Liver (tissue), 8 donors: ENCODE measurements at regions not wholly inside any gene's neighbourhood (a gene's known extent, or its start where the extent isn't known, plus 50 kb on each side); places are given as distances from the start of the nearest gene placed in this dataset.

ENCODE experiments used
- DNase-seq: peaks from one replicate; pipeline ENCODE4 v3.0.0-alpha.2; 2017; ENCODE audit warnings: low spot score
- H3K27ac ChIP-seq, 2 donors: one replicate each; pipeline ENCODE4 v1.7.0; 2013; ENCODE audit warnings: inconsistent platforms in 2 of 2, low read length in 2 of 2, control low read depth in 1 of 2, low read depth in 1 of 2, mild to moderate bottlenecking in 1 of 2
- H3K27me3 ChIP-seq, 4 donors: one replicate each; pipeline versions ENCODE4 v1.6.1 to v1.7.0; 2013; ENCODE audit warnings: low read length in 3 of 4, inconsistent platforms in 1 of 4, mild to moderate bottlenecking in 1 of 4, moderate library complexity in 1 of 4; ENCODE audit not compliant: control insufficient read depth in 4 of 4, insufficient read depth in 4 of 4
- H3K36me3 ChIP-seq, 4 donors: one replicate each; pipeline versions ENCODE4 v1.6.1 to v1.7.0; 2013; ENCODE audit warnings: low read length in 3 of 4, mild to moderate bottlenecking in 3 of 4, low read depth in 1 of 4, moderate library complexity in 1 of 4; ENCODE audit not compliant: control insufficient read depth in 4 of 4, insufficient read depth in 3 of 4
- H3K4me1 ChIP-seq, 4 donors: one replicate each; pipeline versions ENCODE4 v1.6.1 to v1.7.0; 2013; ENCODE audit warnings: low read length in 3 of 4, mild to moderate bottlenecking in 3 of 4, moderate library complexity in 1 of 4; ENCODE audit not compliant: control insufficient read depth in 4 of 4, insufficient read depth in 4 of 4
- H3K4me3 ChIP-seq, 3 donors: one replicate each; pipeline versions ENCODE4 v1.6.1 to v1.7.0; 2013; ENCODE audit warnings: low read length in 3 of 3, control low read depth in 1 of 3, low read depth in 1 of 3, mild to moderate bottlenecking in 1 of 3
- H3K9ac ChIP-seq, 2 donors: one replicate each; pipeline ENCODE4 v1.7.0; 2013; ENCODE audit warnings: low read length in 2 of 2, mild to moderate bottlenecking in 2 of 2, moderate library complexity in 2 of 2, control low read depth in 1 of 2, low read depth in 1 of 2
- H3K9me3 ChIP-seq, 4 donors: one replicate each; pipeline versions ENCODE4 v1.6.1 to v1.7.0; 2013; ENCODE audit warnings: low read length in 3 of 4; ENCODE audit not compliant: control insufficient read depth in 4 of 4
- ATF3 ChIP-seq: IDR thresholded peaks from 2 replicates; pipeline ENCODE4 v1.6.1; 2016; ENCODE audit warnings: antibody characterized with exemption
- CTCF ChIP-seq: fragments of 150-350 bp; IDR thresholded peaks from 2 replicates; pipeline ENCODE4 v1.5.1; 2017; ENCODE audit warnings: improper control_type of control experiment, low read depth, low read length; ENCODE audit not compliant: missing input control
- EGR1 ChIP-seq, 2 donors: IDR thresholded peaks; 2 replicates each; pipeline ENCODE4 v1.6.1; 2016 to 2018; ENCODE audit warnings: antibody characterized with exemption in 2 of 2, low read depth in 2 of 2
- FOXA1 ChIP-seq: IDR thresholded peaks from 2 replicates; pipeline ENCODE4 v1.6.1; 2016; ENCODE audit warnings: antibody characterized with exemption
- FOXA2 ChIP-seq: IDR thresholded peaks from 2 replicates; pipeline ENCODE4 v1.6.1; 2016; ENCODE audit warnings: antibody characterized with exemption
- GABPA ChIP-seq, 2 donors: IDR thresholded peaks in 1 of 2; conservative IDR thresholded peaks in 1 of 2; 2 replicates each; pipeline ENCODE4 v1.6.1; 2016; ENCODE audit warnings: antibody characterized with exemption in 2 of 2, mild to moderate bottlenecking in 1 of 2, moderate library complexity in 1 of 2
- HNF4A ChIP-seq, 2 donors: conservative IDR thresholded peaks; 2 replicates each; pipeline ENCODE4 v1.6.1; 2016; ENCODE audit warnings: antibody characterized with exemption in 2 of 2, mild to moderate bottlenecking in 2 of 2
- HNF4G ChIP-seq: IDR thresholded peaks from 2 replicates; pipeline ENCODE4 v1.6.1; 2016; ENCODE audit warnings: antibody characterized with exemption
- JUND ChIP-seq, 2 donors: IDR thresholded peaks; 2 replicates each; pipeline ENCODE4 v1.6.1; 2016; ENCODE audit warnings: antibody characterized with exemption in 2 of 2
- MAX ChIP-seq: IDR thresholded peaks from 2 replicates; pipeline ENCODE4 v1.6.1; 2016; ENCODE audit warnings: antibody characterized with exemption
- NR2F2 ChIP-seq: IDR thresholded peaks from 2 replicates; pipeline ENCODE4 v1.6.1; 2016; ENCODE audit warnings: antibody characterized with exemption
- RAD21 ChIP-seq, 2 donors: IDR thresholded peaks; 2 replicates each; pipeline ENCODE4 v1.6.1; 2016; ENCODE audit warnings: antibody characterized with exemption in 2 of 2, mild to moderate bottlenecking in 2 of 2
- REST ChIP-seq: IDR thresholded peaks from 2 replicates; pipeline ENCODE4 v1.6.1; 2016; ENCODE audit warnings: antibody characterized with exemption, mild to moderate bottlenecking
- RXRA ChIP-seq, 2 donors: IDR thresholded peaks; 2 replicates each; pipeline ENCODE4 v1.6.1; 2017 to 2018; ENCODE audit warnings: antibody characterized with exemption in 2 of 2, mild to moderate bottlenecking in 1 of 2
- SP1 ChIP-seq: IDR thresholded peaks from 2 replicates; pipeline ENCODE4 v1.6.1; 2018; ENCODE audit warnings: antibody characterized with exemption, mild to moderate bottlenecking
- TAF1 ChIP-seq: conservative IDR thresholded peaks from 2 replicates; pipeline ENCODE4 v1.6.1; 2016; ENCODE audit warnings: antibody characterized with exemption, mild to moderate bottlenecking
- YY1 ChIP-seq: IDR thresholded peaks from 2 replicates; pipeline ENCODE4 v1.6.1; 2016; ENCODE audit warnings: antibody characterized with exemption, mild to moderate bottlenecking
- ZBTB33 ChIP-seq: IDR thresholded peaks from 2 replicates; pipeline ENCODE4 v1.6.1; 2016; ENCODE audit warnings: antibody characterized with exemption
- WGBS: extraction: QIAGEN DNeasy Blood & Tissue Kit; methylation state at CpG from one replicate; pipeline ENCODE4 v1.1.7; 2013; 5-methylcytosine and 5-hydroxymethylcytosine counted together
- donor health status: healthy.
- donor health status: healthy.
- donor health status: healthy.
- donor health status: healthy.
- donor health status: healthy.

GRCh38 chr2:188824125-188824524 lies 150.0 kb upstream of the COL3A1 start:
- no peak for DNase-seq
- 25% methylated on average over 2 of the region's 2 CpGs for WGBS
- Histone ChIP-seq H3K36me3 (no peaks in the 10 kb centered on the region), H3K4me3 (no peak overlapping the region), H3K27me3 (no peaks in the 10 kb centered on the region), H3K27ac (no peak overlapping the region), H3K4me1 (no peaks in the 10 kb centered on the region), H3K9ac (no peak overlapping the region), H3K9me3 (no peaks in the 10 kb centered on the region)
- TF ChIP-seq JUND (IDR thresholded peaks at IDR 0.05) (no peak), SP1 (no peak), TAF1 (no peak), YY1 (no peak)

- H3K4me3 ChIP-seq, result no peak overlapping the region
- no peak overlapping the region for H3K9ac ChIP-seq
- peaks cover 0 to 3% (median 0%) of the 10 kb centered on the region in 4 donors for H3K9me3 ChIP-seq
- no peaks in the 10 kb centered on the region for H3K36me3 ChIP-seq
- no peak for TF ChIP-seq ATF3
- TF ChIP-seq HNF4G, result no peak
- no peak for TF ChIP-seq HNF4A (conservative IDR thresholded peaks at IDR 0.05)
- TF ChIP-seq MAX, result no peak
- no peak for TF ChIP-seq JUND (IDR thresholded peaks at IDR 0.05)
- TF ChIP-seq TAF1, result no peak
- DNase-seq, result no peak
- H3K4me1 ChIP-seq, result no peaks in the 10 kb centered on the region
- H3K27ac ChIP-seq, result no peak overlapping the region
- no peaks in the 10 kb centered on the region for H3K27me3 ChIP-seq
Measured at GRCh38 chr2:188833331-188833730, 140.8 kb upstream of the COL3A1 start.

GRCh38 chr2:188833799-188834198 lies 140.4 kb upstream of the COL3A1 start:
- Histone ChIP-seq H3K27me3 (no peaks in the 10 kb centered on the region), H3K27ac (no peak overlapping the region), H3K9ac (no peak overlapping the region), H3K4me3 (no peak overlapping the region), H3K4me1 (no peaks in the 10 kb centered on the region), H3K36me3 (no peaks in the 10 kb centered on the region), H3K9me3 (peaks cover 0 to 3% (median 0%) of the 10 kb centered on the region in 4 donors)
- no peak for TF ChIP-seq SP1
- no peak for TF ChIP-seq MAX
- TF ChIP-seq ZBTB33, result no peak
- no peak for TF ChIP-seq EGR1 (IDR thresholded peaks at IDR 0.05; ENCODE audit: low read depth in 2 of 2)
- no peak for TF ChIP-seq YY1
- TF ChIP-seq GABPA (IDR thresholded peaks at IDR 0.05 in 1 of 2, conservative IDR thresholded peaks at IDR 0.05 in 1 of 2), result no peak
- no peak for TF ChIP-seq HNF4G
- no peak for TF ChIP-seq RAD21 (IDR thresholded peaks at IDR 0.05)
- TF ChIP-seq REST, result no peak
- no peak for TF ChIP-seq ATF3
- TF ChIP-seq FOXA2, result no peak
- TF ChIP-seq FOXA1, result no peak
- no peak for TF ChIP-seq CTCF
- TF ChIP-seq RXRA (IDR thresholded peaks at IDR 0.05), result no peak
- no peak for TF ChIP-seq JUND (IDR thresholded peaks at IDR 0.05)
- no peak for TF ChIP-seq HNF4A (conservative IDR thresholded peaks at IDR 0.05)
- TF ChIP-seq NR2F2, result no peak
- TF ChIP-seq TAF1, result no peak
- no peak for DNase-seq
